Endothelial cell of umbilical vein (primary cell): ENCODE measurements at regions not wholly inside any gene's neighbourhood (a gene's known extent, or its start where the extent isn't known, plus 50 kb on each side); places are given as distances from the start of the nearest gene placed in this dataset.

Experiments
- BruUV-seq: library from RNA; stranded (reverse); fragments of 400-500 nt; replicated peaks from 2 replicates; lab custom pipeline; 2021; lab: Mats Ljungman, UMichigan
- CTCF ChIA-PET: fragments of 300-600, 350-600 bp; sonication (Branson Sonifier 250); formaldehyde crosslinking; loops from one replicate; lab custom pipeline; 2021; ENCODE audit warnings: antibody characterized with exemption, inconsistent platforms; lab: Charles Lee
- POLR2A ChIA-PET: fragments of 300-600, 350-600 bp; sonication (Branson Sonifier 250); formaldehyde crosslinking; loops from one replicate; lab custom pipeline; 2021; ENCODE audit warnings: antibody characterized with exemption, inconsistent platforms; lab: Charles Lee
- DNase-seq: peaks from one replicate; pipeline ENCODE4 v3.0.0-alpha.2; 2011; ENCODE audit warnings: low read depth, low spot score
- FAIRE-seq: peaks from 2 replicates; lab custom pipeline; 2011; peaks lifted over from hg19 to GRCh38; lab: Jason Lieb, UNC
- H2AFZ ChIP-seq: 2 replicates; pipeline ENCODE4 v1.6.0; 2012; ENCODE audit warnings: low read depth, low read length, control low read depth, inconsistent platforms
- H3K27ac ChIP-seq: 2 replicates; pipeline ENCODE4 v1.5.1; 2011; ENCODE audit warnings: low read depth, mild to moderate bottlenecking, control low read depth, low read length, moderate library complexity; ENCODE audit not compliant: insufficient read depth
- H3K27me3 ChIP-seq, 2 experiments: 2 replicates each; pipeline versions ENCODE4 v1.6.0 to v1.6.1; 2011; ENCODE audit warnings: low read length in 2 of 2, mixed read lengths in 1 of 2; ENCODE audit not compliant: control insufficient read depth in 2 of 2, insufficient read depth in 2 of 2
- H3K36me3 ChIP-seq, 2 experiments: 2 replicates in 1 of 2; 3 replicates in 1 of 2; pipeline ENCODE4 v1.5.1; 2011; ENCODE audit warnings: low read length in 2 of 2, mild to moderate bottlenecking in 1 of 2, moderate library complexity in 1 of 2; ENCODE audit not compliant: control insufficient read depth in 2 of 2, insufficient read depth in 2 of 2; ENCODE audit errors: extremely low read depth in 1 of 2
- H3K4me1 ChIP-seq: 3 replicates; pipeline ENCODE4 v1.5.1; 2011; ENCODE audit warnings: mild to moderate bottlenecking, low read length; ENCODE audit not compliant: control insufficient read depth, insufficient read depth; ENCODE audit errors: extremely low read depth
- H3K4me2 ChIP-seq: 2 replicates; pipeline ENCODE4 v1.6.1; 2011; ENCODE audit warnings: low read length, control low read depth, mixed read lengths; ENCODE audit not compliant: insufficient read depth
- H3K4me3 ChIP-seq, 3 experiments: fragments of 200-600 bp in 1 of 3; sonication (generic), shearing (Covaris generic) in 1 of 3; replicated peaks in 1 of 3; 2 replicates each; pipeline ENCODE4 v1.5.1; 2011 to 2016; ENCODE audit warnings: control low read depth in 3 of 3, low read length in 3 of 3, mild to moderate bottlenecking in 2 of 3, inconsistent platforms in 1 of 3, low read depth in 1 of 3, moderate library complexity in 1 of 3; ENCODE audit not compliant: insufficient read depth in 1 of 3
- H3K79me2 ChIP-seq: 2 replicates; pipeline ENCODE4 v1.6.0; 2012; ENCODE audit warnings: low read length, inconsistent platforms; ENCODE audit not compliant: control insufficient read depth, insufficient read depth
- H3K9ac ChIP-seq: replicated peaks from 2 replicates; pipeline ENCODE3; 2011; ENCODE audit warnings: low read length, control low read depth; ENCODE audit not compliant: insufficient read depth; ENCODE audit errors: extremely low read depth
- H3K9me1 ChIP-seq: replicated peaks from 3 replicates; pipeline ENCODE4 v1.6.0; 2011; ENCODE audit warnings: mild to moderate bottlenecking, low read length; ENCODE audit not compliant: control insufficient read depth, insufficient read depth; ENCODE audit errors: extremely low read depth
- H3K9me3 ChIP-seq: replicated peaks from 2 replicates; pipeline ENCODE4 v1.5.1; 2012; ENCODE audit warnings: low read length, inconsistent platforms; ENCODE audit not compliant: control insufficient read depth, insufficient read depth
- H4K20me1 ChIP-seq: replicated peaks from 2 replicates; pipeline ENCODE3; 2011; ENCODE audit warnings: mild to moderate bottlenecking, low read length; ENCODE audit not compliant: control insufficient read depth, insufficient read depth; ENCODE audit errors: extremely low read depth
- CTCF ChIP-seq, 2 donors: IDR thresholded peaks; 1 replicate in 1 of 2; 2 replicates in 1 of 2; pipeline ENCODE4 v1.5.1; 2011; ENCODE audit warnings: low read length in 2 of 2, mild to moderate bottlenecking in 2 of 2, moderate library complexity in 2 of 2, control low read depth in 1 of 2, inconsistent platforms in 1 of 2, low read depth in 1 of 2; ENCODE audit not compliant: insufficient read depth in 1 of 2; ENCODE audit errors: extremely low read depth in 1 of 2
- EZH2 ChIP-seq: IDR thresholded peaks from 2 replicates; pipeline ENCODE4 v1.6.1; 2012; ENCODE audit warnings: borderline replicate concordance, low read depth, mild to moderate bottlenecking, moderate library complexity, low read length, inconsistent platforms; ENCODE audit not compliant: severe bottlenecking
- FOS ChIP-seq: IDR thresholded peaks from 2 replicates; pipeline ENCODE4 v1.6.1; 2011; ENCODE audit warnings: mild to moderate bottlenecking, low read length, moderate library complexity, borderline replicate concordance; ENCODE audit not compliant: insufficient read depth
- GATA2 ChIP-seq: IDR thresholded peaks from 2 replicates; pipeline ENCODE4 v1.7.0; 2011; ENCODE audit warnings: low read depth, mild to moderate bottlenecking, moderate library complexity, mixed read lengths, low read length; ENCODE audit not compliant: insufficient read length, insufficient read depth
- JUN ChIP-seq: IDR thresholded peaks from 2 replicates; pipeline ENCODE4 v1.6.1; 2011; ENCODE audit warnings: borderline replicate concordance, low read depth; ENCODE audit not compliant: insufficient read length, insufficient read depth
- MYC ChIP-seq: IDR thresholded peaks from one replicate; pipeline ENCODE4 v1.6.1; 2011; ENCODE audit warnings: mild to moderate bottlenecking, low read depth, low read length
- POLR2A ChIP-seq: IDR thresholded peaks from 2 replicates; pipeline ENCODE4 v1.6.1; 2012; ENCODE audit warnings: low read depth, mild to moderate bottlenecking, control low read depth, low read length
- POLR2AphosphoS5 ChIP-seq: IDR thresholded peaks from 2 replicates; pipeline ENCODE4 v1.6.1; 2012; ENCODE audit warnings: low read depth, mild to moderate bottlenecking, control low read depth, low read length, moderate library complexity; ENCODE audit not compliant: insufficient read depth
- dilution Hi-C: fragments of 300-500 bp; cut with MboI; formaldehyde crosslinking; loops from one replicate; pipeline ENCODE4 v1.15.0; 2019; ENCODE audit warnings: low sequenced_read_pairs; ENCODE audit not compliant: extremely low pct_ligation_motif_present
- intact Hi-C: fragments of 100-400 bp; cut with micrococcal nuclease; formaldehyde crosslinking; loops from one replicate; pipeline ENCODE4 v1.10.0; 2022
- TF ChIP-seq, protein P1 (sequence below): IDR thresholded peaks from 2 replicates; pipeline ENCODE4 v1.6.1; 2011; ENCODE audit not compliant: insufficient read depth, insufficient read length

DNA sequence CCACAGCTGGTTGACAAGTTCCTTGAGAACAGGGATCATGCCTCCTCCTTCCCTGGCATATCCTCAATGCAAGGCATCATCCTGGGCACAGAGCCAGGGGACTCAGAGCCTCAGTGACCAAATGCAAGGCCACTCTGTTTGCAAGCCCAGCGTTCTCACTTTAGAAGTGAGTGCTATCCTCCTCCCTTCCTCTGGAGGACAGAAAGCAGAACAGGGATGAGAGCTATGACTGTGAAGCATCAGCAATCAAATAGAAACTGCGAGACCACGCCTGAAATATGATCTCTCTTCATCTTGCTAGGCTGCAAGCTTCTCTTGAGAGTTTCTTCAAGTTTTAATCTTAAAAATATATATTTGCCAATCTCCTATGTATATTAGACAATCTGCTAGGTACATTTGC lies 119.8 kb downstream of the LRATD1 start:
- Histone ChIP-seq H3K9me3 (peaks cover 2% of the 10 kb centered on the region), H3K4me2 (no peak overlapping the region), H3K27me3 (no peaks in the 10 kb centered on the region), H3K9me1 (no peaks in the 10 kb centered on the region), H3K79me2 (no peaks in the 10 kb centered on the region), H3K4me3 (no peak overlapping the region), H3K9ac (no peak overlapping the region), H4K20me1 (no peaks in the 10 kb centered on the region), H3K36me3 (no peaks in the 10 kb centered on the region), H3K27ac (no peak overlapping the region), H2AFZ (no peak overlapping the region), H3K4me1 (no peaks in the 10 kb centered on the region)
- no TSS peak for BruUV-seq
- no peak for TF ChIP-seq FOS
- TF ChIP-seq, protein P1, sequence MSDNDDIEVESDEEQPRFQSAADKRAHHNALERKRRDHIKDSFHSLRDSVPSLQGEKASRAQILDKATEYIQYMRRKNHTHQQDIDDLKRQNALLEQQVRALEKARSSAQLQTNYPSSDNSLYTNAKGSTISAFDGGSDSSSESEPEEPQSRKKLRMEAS = no peak
- no peak for TF ChIP-seq CTCF (IDR thresholded peaks at IDR 0.05; ENCODE audit: extremely low read depth in 1 of 2, insufficient read depth in 1 of 2, low read depth in 1 of 2, low read length in 2 of 2)
- TF ChIP-seq JUN = no peak
- TF ChIP-seq MYC = no peak
- no peak for TF ChIP-seq POLR2A
- TF ChIP-seq GATA2 = no peak
- no peak for TF ChIP-seq EZH2
- no peak for TF ChIP-seq POLR2AphosphoS5
- no peak for FAIRE-seq
- CTCF ChIA-PET = no interaction called here
- dilution Hi-C loops (no loop called here), intact Hi-C loops (no loop called here)
- DNase-seq = no peak
- POLR2A ChIA-PET = no interaction called here
